ENCODE measurements at regions not wholly inside any gene's neighbourhood (a gene's known extent, or its start where the extent isn't known, plus 50 kb on each side); places are given as distances from the start of the nearest gene placed in this dataset.
"Not testable (repeated sequence)": the region's sequence is repeated elsewhere in the genome, so short reads cannot be mapped to it uniquely, and the experiment has no call there.

DNA sequence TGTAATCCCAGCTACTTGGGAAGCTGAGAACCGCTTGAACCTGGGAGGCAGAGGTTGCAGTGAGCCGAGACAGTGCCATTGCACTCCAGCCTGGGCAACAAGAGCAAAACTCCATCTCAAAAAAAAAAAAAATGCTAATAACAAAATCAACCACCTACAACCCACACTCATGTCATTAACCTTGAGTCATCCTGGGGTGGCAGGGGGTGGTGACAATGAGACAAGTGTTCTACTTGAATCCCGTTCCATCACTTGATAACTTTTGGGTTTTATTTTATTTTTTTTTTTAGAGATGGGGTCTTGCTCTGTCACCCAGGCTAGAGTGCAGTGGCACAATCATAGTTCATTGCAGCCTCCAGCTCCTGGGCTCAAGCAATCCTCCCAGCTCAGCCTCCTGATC lies 80.0 kb upstream of the PARD3 start:
- TF ChIP-seq NR3C1 (CRISPR knock-in tag; IDR thresholded peaks at IDR 0.05); REPIN1 (CRISPR knock-in tag; IDR thresholded peaks at IDR 0.05; ENCODE audit: borderline replicate concordance, low read depth); ZMAT3 (CRISPR knock-in tag; conservative IDR thresholded peaks at IDR 0.05); CBX5 (CRISPR knock-in tag; IDR thresholded peaks at IDR 0.05; ENCODE audit: borderline replicate concordance); UBTF (CRISPR knock-in tag; IDR thresholded peaks at IDR 0.05); EZH2 (conservative IDR thresholded peaks at IDR 0.05; ENCODE audit: low read depth, low read length); JARID2 (CRISPR knock-in tag; IDR thresholded peaks at IDR 0.05; ENCODE audit: insufficient replicate concordance); RFX5 (IDR thresholded peaks at IDR 0.05; ENCODE audit: low read depth, low read length); ZKSCAN1 (IDR thresholded peaks at IDR 0.05; ENCODE audit: low read length); ZFYVE20 (CRISPR knock-in tag; IDR thresholded peaks at IDR 0.05; ENCODE audit: borderline replicate concordance, low read depth): not testable (repeated sequence)
- TF ChIP-seq, protein P1, sequence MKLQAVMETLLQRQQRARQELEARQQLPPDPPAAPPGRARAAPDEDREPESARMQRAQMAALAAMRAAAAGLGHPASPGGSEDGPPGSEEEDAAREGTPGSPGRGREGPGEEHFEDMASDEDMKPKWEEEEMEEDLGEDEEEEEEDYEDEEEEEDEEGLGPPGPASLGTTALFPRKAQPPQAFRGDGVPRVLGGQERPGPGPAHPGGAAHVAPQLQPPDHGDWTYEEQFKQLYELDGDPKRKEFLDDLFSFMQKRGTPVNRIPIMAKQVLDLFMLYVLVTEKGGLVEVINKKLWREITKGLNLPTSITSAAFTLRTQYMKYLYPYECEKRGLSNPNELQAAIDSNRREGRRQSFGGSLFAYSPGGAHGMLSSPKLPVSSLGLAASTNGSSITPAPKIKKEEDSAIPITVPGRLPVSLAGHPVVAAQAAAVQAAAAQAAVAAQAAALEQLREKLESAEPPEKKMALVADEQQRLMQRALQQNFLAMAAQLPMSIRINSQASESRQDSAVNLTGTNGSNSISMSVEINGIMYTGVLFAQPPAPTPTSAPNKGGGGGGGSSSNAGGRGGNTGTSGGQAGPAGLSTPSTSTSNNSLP (IDR thresholded peaks at IDR 0.05; ENCODE audit: low read depth, low read length): not testable (repeated sequence)
- TF ChIP-seq, protein P2, sequence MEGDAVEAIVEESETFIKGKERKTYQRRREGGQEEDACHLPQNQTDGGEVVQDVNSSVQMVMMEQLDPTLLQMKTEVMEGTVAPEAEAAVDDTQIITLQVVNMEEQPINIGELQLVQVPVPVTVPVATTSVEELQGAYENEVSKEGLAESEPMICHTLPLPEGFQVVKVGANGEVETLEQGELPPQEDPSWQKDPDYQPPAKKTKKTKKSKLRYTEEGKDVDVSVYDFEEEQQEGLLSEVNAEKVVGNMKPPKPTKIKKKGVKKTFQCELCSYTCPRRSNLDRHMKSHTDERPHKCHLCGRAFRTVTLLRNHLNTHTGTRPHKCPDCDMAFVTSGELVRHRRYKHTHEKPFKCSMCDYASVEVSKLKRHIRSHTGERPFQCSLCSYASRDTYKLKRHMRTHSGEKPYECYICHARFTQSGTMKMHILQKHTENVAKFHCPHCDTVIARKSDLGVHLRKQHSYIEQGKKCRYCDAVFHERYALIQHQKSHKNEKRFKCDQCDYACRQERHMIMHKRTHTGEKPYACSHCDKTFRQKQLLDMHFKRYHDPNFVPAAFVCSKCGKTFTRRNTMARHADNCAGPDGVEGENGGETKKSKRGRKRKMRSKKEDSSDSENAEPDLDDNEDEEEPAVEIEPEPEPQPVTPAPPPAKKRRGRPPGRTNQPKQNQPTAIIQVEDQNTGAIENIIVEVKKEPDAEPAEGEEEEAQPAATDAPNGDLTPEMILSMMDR (CRISPR knock-in tag; IDR thresholded peaks at IDR 0.05): not testable (repeated sequence)
- TF ChIP-seq, protein P3, sequence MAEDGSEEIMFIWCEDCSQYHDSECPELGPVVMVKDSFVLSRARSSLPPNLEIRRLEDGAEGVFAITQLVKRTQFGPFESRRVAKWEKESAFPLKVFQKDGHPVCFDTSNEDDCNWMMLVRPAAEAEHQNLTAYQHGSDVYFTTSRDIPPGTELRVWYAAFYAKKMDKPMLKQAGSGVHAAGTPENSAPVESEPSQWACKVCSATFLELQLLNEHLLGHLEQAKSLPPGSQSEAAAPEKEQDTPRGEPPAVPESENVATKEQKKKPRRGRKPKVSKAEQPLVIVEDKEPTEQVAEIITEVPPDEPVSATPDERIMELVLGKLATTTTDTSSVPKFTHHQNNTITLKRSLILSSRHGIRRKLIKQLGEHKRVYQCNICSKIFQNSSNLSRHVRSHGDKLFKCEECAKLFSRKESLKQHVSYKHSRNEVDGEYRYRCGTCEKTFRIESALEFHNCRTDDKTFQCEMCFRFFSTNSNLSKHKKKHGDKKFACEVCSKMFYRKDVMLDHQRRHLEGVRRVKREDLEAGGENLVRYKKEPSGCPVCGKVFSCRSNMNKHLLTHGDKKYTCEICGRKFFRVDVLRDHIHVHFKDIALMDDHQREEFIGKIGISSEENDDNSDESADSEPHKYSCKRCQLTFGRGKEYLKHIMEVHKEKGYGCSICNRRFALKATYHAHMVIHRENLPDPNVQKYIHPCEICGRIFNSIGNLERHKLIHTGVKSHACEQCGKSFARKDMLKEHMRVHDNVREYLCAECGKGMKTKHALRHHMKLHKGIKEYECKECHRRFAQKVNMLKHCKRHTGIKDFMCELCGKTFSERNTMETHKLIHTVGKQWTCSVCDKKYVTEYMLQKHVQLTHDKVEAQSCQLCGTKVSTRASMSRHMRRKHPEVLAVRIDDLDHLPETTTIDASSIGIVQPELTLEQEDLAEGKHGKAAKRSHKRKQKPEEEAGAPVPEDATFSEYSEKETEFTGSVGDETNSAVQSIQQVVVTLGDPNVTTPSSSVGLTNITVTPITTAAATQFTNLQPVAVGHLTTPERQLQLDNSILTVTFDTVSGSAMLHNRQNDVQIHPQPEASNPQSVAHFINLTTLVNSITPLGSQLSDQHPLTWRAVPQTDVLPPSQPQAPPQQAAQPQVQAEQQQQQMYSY (CRISPR knock-in tag; IDR thresholded peaks at IDR 0.05): not testable (repeated sequence)
